ENCODE measurements at regions not wholly inside any gene's neighbourhood (a gene's known extent, or its start where the extent isn't known, plus 50 kb on each side); places are given as distances from the start of the nearest gene placed in this dataset.

GRCh38 chrX:28223991-28224390, 242.7 kb upstream of the DCAF8L1 start:
- TF ChIP-seq EZH2 (IDR thresholded peaks at IDR 0.05; ENCODE audit: low read length), result no peak
- TF ChIP-seq, protein P1, sequence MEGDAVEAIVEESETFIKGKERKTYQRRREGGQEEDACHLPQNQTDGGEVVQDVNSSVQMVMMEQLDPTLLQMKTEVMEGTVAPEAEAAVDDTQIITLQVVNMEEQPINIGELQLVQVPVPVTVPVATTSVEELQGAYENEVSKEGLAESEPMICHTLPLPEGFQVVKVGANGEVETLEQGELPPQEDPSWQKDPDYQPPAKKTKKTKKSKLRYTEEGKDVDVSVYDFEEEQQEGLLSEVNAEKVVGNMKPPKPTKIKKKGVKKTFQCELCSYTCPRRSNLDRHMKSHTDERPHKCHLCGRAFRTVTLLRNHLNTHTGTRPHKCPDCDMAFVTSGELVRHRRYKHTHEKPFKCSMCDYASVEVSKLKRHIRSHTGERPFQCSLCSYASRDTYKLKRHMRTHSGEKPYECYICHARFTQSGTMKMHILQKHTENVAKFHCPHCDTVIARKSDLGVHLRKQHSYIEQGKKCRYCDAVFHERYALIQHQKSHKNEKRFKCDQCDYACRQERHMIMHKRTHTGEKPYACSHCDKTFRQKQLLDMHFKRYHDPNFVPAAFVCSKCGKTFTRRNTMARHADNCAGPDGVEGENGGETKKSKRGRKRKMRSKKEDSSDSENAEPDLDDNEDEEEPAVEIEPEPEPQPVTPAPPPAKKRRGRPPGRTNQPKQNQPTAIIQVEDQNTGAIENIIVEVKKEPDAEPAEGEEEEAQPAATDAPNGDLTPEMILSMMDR (optimal IDR thresholded peaks at IDR 0.05 in 1 of 3, IDR thresholded peaks at IDR 0.05 in 1 of 3, conservative IDR thresholded peaks at IDR 0.05 in 1 of 3; ENCODE audit: extremely low read depth in 1 of 3, insufficient read depth in 2 of 3, low read length in 3 of 3), result no peak

Measured in keratinocyte (primary cell).